Testis (tissue), 2 donors: ENCODE measurements at regions not wholly inside any gene's neighbourhood (a gene's known extent, or its start where the extent isn't known, plus 50 kb on each side); places are given as distances from the start of the nearest gene placed in this dataset.
A peak's percentile ranks its signal among the peaks of the same experiment; 100 is the strongest.

Source experiments
- DNase-seq: peaks from one replicate; pipeline ENCODE4 v3.0.0-alpha.2; 2019
- H3K27ac ChIP-seq, 2 donors: fragments of 200-600 bp; sonication (generic); one replicate each; pipeline ENCODE4 v1.5.1; 2019
- H3K27me3 ChIP-seq: fragments of 200-600 bp; sonication (generic); one replicate; pipeline ENCODE4 v1.5.1; 2019
- H3K36me3 ChIP-seq: fragments of 200-600 bp; sonication (generic); one replicate; pipeline ENCODE4 v1.5.1; 2017; ENCODE audit warnings: low read depth; ENCODE audit errors: missing control alignments
- H3K4me1 ChIP-seq: fragments of 200-600 bp; sonication (generic); one replicate; pipeline ENCODE4 v1.5.1; 2019
- H3K4me3 ChIP-seq, 2 donors: fragments of 200-600 bp; sonication (generic); one replicate each; pipeline ENCODE4 v1.5.1; 2017 to 2019
- H3K9me3 ChIP-seq: fragments of 200-600 bp; sonication (generic); one replicate; pipeline ENCODE4 v1.5.1; 2017
- POLR2A ChIP-seq: fragments of 450-650 bp; IDR thresholded peaks from one replicate; pipeline ENCODE4 v1.6.1; 2017; ENCODE audit warnings: antibody characterized with exemption, mild to moderate bottlenecking, moderate library complexity
- WGBS, 2 donors: methylation state at CpG; one replicate each; pipeline ENCODE4 v1.1.5; 2018; 5-methylcytosine and 5-hydroxymethylcytosine counted together
- intact Hi-C: fragments of 100-400 bp; cut with DNase I; formaldehyde crosslinking; loops from one replicate; pipeline ENCODE4 v1.15.1; 2023; ENCODE audit warnings: low total_unique reads
- TF ChIP-seq, protein P1 (sequence below), 3 experiments: fragments of 450-650 bp in 2 of 3; fragments of 200-600 bp in 1 of 3; sonication (generic) in 1 of 3; IDR thresholded peaks; one replicate each; pipeline ENCODE4 v1.5.1; 2016 to 2019; ENCODE audit warnings: antibody characterized with exemption in 3 of 3, mild to moderate bottlenecking in 2 of 3, moderate library complexity in 1 of 3

- DNase-seq = no peak
- Histone ChIP-seq H3K9me3 (no peaks in the 10 kb centered on the region), H3K36me3 (no peaks in the 10 kb centered on the region), H3K27ac (peak overlapping the region in 1 of 2 donors; percentile 34), H3K27me3 (no peaks in the 10 kb centered on the region), H3K4me1 (peaks cover 5% of the 10 kb centered on the region), H3K4me3 (peak overlapping the region; percentile 39 to 69)
- TF ChIP-seq, protein P1, sequence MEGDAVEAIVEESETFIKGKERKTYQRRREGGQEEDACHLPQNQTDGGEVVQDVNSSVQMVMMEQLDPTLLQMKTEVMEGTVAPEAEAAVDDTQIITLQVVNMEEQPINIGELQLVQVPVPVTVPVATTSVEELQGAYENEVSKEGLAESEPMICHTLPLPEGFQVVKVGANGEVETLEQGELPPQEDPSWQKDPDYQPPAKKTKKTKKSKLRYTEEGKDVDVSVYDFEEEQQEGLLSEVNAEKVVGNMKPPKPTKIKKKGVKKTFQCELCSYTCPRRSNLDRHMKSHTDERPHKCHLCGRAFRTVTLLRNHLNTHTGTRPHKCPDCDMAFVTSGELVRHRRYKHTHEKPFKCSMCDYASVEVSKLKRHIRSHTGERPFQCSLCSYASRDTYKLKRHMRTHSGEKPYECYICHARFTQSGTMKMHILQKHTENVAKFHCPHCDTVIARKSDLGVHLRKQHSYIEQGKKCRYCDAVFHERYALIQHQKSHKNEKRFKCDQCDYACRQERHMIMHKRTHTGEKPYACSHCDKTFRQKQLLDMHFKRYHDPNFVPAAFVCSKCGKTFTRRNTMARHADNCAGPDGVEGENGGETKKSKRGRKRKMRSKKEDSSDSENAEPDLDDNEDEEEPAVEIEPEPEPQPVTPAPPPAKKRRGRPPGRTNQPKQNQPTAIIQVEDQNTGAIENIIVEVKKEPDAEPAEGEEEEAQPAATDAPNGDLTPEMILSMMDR (IDR thresholded peaks at IDR 0.05) = no peak
- no peak for TF ChIP-seq POLR2A
- WGBS, 2 donors = 2 to 3% methylated on average over 11 of the region's 11 CpGs
- intact Hi-C loops = no loop called here
These were observed 94.4 kb downstream of the RNASET2 start for GRCh38 chr6:166861961-166862286.

GRCh38 chr6:166861304-166861703, 95.0 kb downstream of the RNASET2 start:
- intact Hi-C loops = no loop called here
- Histone ChIP-seq H3K4me3 (no peak overlapping the region), H3K4me1 (peaks cover 5% of the 10 kb centered on the region), H3K9me3 (no peaks in the 10 kb centered on the region), H3K27me3 (no peaks in the 10 kb centered on the region), H3K27ac (no peak overlapping the region), H3K36me3 (no peaks in the 10 kb centered on the region)
- no peak for TF ChIP-seq POLR2A
- WGBS, 2 donors = 66 to 77% methylated on average over 5 of the region's 5 CpGs
- no peak for DNase-seq

- Histone ChIP-seq H3K27ac (no peak overlapping the region), H3K4me1 (peaks cover 5% of the 10 kb centered on the region), H3K4me3 (no peak overlapping the region), H3K9me3 (no peaks in the 10 kb centered on the region), H3K36me3 (no peaks in the 10 kb centered on the region), H3K27me3 (no peaks in the 10 kb centered on the region)
- TF ChIP-seq POLR2A = no peak
- TF ChIP-seq, protein P1 (IDR thresholded peaks at IDR 0.05) = no peak
- DNase-seq = no peak
- 63 to 76% methylated on average over 6 of the region's 6 CpGs for WGBS, 2 donors
- intact Hi-C loops = no loop called here
These were observed 96.0 kb downstream of the RNASET2 start for GRCh38 chr6:166860392-166860791.

DNA sequence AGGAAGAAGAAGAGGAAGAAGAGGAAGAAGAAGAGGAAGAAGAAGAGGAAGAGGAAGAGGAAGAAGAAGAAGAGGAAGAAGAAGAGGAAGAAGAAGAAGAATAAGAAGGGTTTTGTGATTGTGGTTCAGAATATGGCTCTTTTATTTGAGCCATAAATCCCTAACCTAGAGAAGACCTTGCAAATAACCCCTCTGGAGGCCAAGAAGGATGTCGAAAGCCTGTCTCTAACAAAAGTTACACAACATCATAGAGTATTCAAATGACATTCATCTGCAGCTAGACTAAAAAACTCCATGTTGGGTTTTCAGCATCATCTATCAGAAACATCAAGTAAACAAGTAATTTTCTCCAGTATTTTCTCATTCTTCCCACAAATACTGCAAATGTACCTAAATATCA, 100.9 kb downstream of the RNASET2 start:
- TF ChIP-seq POLR2A = no peak
- TF ChIP-seq, protein P1 (IDR thresholded peaks at IDR 0.05) = no peak
- Histone ChIP-seq H3K9me3 (no peaks in the 10 kb centered on the region), H3K27me3 (no peaks in the 10 kb centered on the region), H3K4me1 (no peaks in the 10 kb centered on the region), H3K36me3 (no peaks in the 10 kb centered on the region), H3K27ac (no peak overlapping the region), H3K4me3 (no peak overlapping the region)
- 91 to 96% methylated on average over 1 of the region's 1 CpG for WGBS, 2 donors
- DNase-seq = no peak
- intact Hi-C loops = no loop called here

DNA sequence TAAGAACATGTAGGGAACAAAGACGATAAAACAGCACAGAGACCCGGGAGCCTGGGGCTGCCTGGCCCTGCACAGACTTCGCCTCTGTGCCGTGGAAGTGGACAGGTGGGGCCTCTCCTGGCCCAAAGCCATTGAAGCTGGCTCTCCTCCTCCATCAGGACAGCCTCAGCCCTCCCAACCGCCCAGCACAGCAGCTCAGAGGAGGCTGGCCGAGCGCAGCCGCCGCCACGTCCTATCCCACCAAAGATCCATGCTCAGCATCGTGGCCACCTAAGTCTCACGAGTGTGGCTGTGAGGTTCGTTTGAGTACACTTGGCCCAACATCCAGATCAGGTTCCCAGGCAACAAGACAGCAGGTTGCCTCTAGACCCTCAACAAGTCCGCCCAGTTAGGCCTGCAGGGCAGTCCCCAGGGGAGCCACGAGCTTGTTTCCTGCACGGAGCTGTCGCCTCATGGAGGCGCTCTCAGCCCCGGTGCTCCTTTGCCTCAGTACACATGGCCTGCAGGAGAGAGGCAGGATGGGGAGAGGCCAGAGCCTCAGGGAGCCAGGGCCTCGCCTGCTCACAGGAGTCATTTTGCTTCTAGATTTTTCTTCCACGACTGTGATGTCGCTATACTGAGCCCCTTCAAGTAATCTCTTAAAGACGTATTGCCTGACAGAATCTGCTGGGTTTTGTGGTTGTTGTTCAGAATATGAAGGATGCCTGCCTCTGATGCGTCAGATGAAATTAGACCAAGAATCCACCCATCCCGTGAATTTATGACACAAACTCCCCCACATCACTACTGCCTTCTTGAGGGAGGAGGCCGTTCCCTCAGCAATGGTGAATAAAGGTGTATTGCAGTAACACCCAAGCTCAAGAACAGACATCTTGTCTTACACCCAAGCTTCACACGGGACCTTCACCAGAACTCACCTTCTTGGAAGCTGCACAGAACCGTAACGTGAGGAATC, 102.7 kb downstream of the RNASET2 start:
- WGBS, 2 donors = 87 to 90% methylated on average over 26 to 29 of the region's 29 CpGs
- Histone ChIP-seq H3K27ac (no peak overlapping the region), H3K4me1 (no peaks in the 10 kb centered on the region), H3K4me3 (no peak overlapping the region), H3K27me3 (no peaks in the 10 kb centered on the region), H3K36me3 (no peaks in the 10 kb centered on the region), H3K9me3 (no peaks in the 10 kb centered on the region)
- DNase-seq = no peak
- TF ChIP-seq, protein P1 (IDR thresholded peaks at IDR 0.05) = no peak
- TF ChIP-seq POLR2A = no peak
- intact Hi-C loops = no loop called here
